ENCODE measurements at regions not wholly inside any gene's neighbourhood (a gene's known extent, or its start where the extent isn't known, plus 50 kb on each side); places are given as distances from the start of the nearest gene placed in this dataset.

DNA sequence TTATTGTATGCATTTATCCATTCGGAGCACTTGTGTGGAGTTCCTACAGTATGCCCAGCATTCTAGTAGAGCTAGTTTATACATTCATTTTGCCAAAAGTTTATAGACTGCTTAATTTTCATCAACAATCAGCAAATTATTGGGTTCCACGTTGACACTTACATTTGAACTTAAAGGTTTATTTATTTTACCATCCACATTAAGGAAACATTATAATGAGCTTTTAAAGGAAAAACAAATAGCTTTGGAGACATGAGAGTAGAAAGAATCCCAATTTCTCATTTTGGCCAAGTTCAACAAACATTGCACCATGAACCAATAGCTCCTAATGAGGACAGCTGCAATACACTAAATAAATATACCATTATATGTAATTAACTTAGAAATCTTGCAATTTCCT lies 501.2 kb upstream of the SMIM21 start:
- Histone ChIP-seq H3K9me3 (no peaks in the 10 kb centered on the region), H3K4me3 (no peak overlapping the region), H3K27ac (no peak overlapping the region), H3K36me3 (no peaks in the 10 kb centered on the region), H3K27me3 (replicated peaks; ENCODE audit: insufficient read depth) (peaks cover 3% of the 10 kb centered on the region), H3K4me1 (ENCODE audit: control insufficient read depth in 1 of 2, low read depth in 2 of 2) (peaks cover 0 to 2% of the 10 kb centered on the region in 2 donors)
- TF ChIP-seq, protein P1, sequence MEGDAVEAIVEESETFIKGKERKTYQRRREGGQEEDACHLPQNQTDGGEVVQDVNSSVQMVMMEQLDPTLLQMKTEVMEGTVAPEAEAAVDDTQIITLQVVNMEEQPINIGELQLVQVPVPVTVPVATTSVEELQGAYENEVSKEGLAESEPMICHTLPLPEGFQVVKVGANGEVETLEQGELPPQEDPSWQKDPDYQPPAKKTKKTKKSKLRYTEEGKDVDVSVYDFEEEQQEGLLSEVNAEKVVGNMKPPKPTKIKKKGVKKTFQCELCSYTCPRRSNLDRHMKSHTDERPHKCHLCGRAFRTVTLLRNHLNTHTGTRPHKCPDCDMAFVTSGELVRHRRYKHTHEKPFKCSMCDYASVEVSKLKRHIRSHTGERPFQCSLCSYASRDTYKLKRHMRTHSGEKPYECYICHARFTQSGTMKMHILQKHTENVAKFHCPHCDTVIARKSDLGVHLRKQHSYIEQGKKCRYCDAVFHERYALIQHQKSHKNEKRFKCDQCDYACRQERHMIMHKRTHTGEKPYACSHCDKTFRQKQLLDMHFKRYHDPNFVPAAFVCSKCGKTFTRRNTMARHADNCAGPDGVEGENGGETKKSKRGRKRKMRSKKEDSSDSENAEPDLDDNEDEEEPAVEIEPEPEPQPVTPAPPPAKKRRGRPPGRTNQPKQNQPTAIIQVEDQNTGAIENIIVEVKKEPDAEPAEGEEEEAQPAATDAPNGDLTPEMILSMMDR (IDR thresholded peaks at IDR 0.05), result no peak
- DNase-seq (ENCODE audit: low spot score) (no peak), ATAC-seq (ENCODE audit: insufficient number of reproducible peaks, low FRiP score, low read depth) (no peak)

DNA sequence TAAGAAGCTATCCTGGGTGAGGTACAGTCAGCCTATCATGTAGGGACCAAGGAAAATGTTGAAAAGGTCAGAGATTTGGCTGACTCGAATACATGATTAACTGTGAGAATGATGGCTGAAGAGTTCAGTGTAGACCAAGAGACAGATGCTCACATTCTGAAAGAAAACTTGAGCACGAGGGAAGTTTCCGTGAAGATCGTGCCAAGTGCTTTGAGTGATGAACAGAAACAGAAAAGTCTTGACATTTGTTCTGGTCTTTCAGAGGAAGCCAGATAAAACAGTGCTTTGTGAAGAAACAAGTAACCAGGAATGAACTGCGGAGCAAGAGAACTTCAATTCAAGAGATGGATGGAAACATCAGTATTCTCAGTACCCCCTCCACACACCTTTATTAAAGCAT lies 500.3 kb upstream of the SMIM21 start:
- ATAC-seq (ENCODE audit: insufficient number of reproducible peaks, low FRiP score, low read depth) (no peak), DNase-seq (ENCODE audit: low spot score) (no peak)
- Histone ChIP-seq H3K27ac (no peak overlapping the region), H3K27me3 (replicated peaks; ENCODE audit: insufficient read depth) (peaks cover 3% of the 10 kb centered on the region), H3K9me3 (no peaks in the 10 kb centered on the region), H3K36me3 (no peaks in the 10 kb centered on the region), H3K4me3 (no peak overlapping the region), H3K4me1 (ENCODE audit: control insufficient read depth in 1 of 2, low read depth in 2 of 2) (peaks cover 4 to 8% of the 10 kb centered on the region in 2 donors)
- TF ChIP-seq, protein P1 (IDR thresholded peaks at IDR 0.05), result no peak

- Histone ChIP-seq H3K27me3 (replicated peaks; ENCODE audit: insufficient read depth) (peaks cover 3% of the 10 kb centered on the region), H3K27ac (no peak overlapping the region), H3K9me3 (no peaks in the 10 kb centered on the region), H3K4me3 (no peak overlapping the region), H3K36me3 (no peaks in the 10 kb centered on the region), H3K4me1 (ENCODE audit: control insufficient read depth in 1 of 2, low read depth in 2 of 2) (peaks cover 8 to 10% of the 10 kb centered on the region in 2 donors)
- no peak for DNase-seq (ENCODE audit: low spot score)
- no peak for ATAC-seq (ENCODE audit: insufficient number of reproducible peaks, low FRiP score, low read depth)
- TF ChIP-seq, protein P1 (IDR thresholded peaks at IDR 0.05), result no peak
Measured at GRCh38 chr18:75926811-75927210, 499.3 kb upstream of the SMIM21 start.

- Histone ChIP-seq H3K27ac (no peak overlapping the region), H3K4me1 (ENCODE audit: control insufficient read depth in 1 of 2, low read depth in 2 of 2) (peaks cover 8 to 10% of the 10 kb centered on the region in 2 donors), H3K27me3 (replicated peaks; ENCODE audit: insufficient read depth) (peaks cover 3% of the 10 kb centered on the region), H3K36me3 (no peaks in the 10 kb centered on the region), H3K4me3 (no peak overlapping the region), H3K9me3 (no peaks in the 10 kb centered on the region)
- peak; percentile 64 for DNase-seq (ENCODE audit: low spot score)
- ATAC-seq (ENCODE audit: insufficient number of reproducible peaks, low FRiP score, low read depth), result peak; percentile 97
- TF ChIP-seq, protein P1 (IDR thresholded peaks at IDR 0.05), result no peak
Measured at GRCh38 chr18:75923169-75923568, 495.7 kb upstream of the SMIM21 start.

- no peak for DNase-seq (ENCODE audit: low spot score)
- Histone ChIP-seq H3K36me3 (no peaks in the 10 kb centered on the region), H3K4me1 (ENCODE audit: control insufficient read depth in 1 of 2, low read depth in 2 of 2) (peaks cover 0 to 10% of the 10 kb centered on the region in 2 donors), H3K9me3 (no peaks in the 10 kb centered on the region), H3K27me3 (replicated peaks; ENCODE audit: insufficient read depth) (no peaks in the 10 kb centered on the region), H3K4me3 (peak overlapping the region; percentile 70), H3K27ac (no peak overlapping the region)
- no peak for ATAC-seq (ENCODE audit: insufficient number of reproducible peaks, low FRiP score, low read depth)
- TF ChIP-seq, protein P1 (IDR thresholded peaks at IDR 0.05), result no peak
Measured at GRCh38 chr18:75916624-75916982, 489.1 kb upstream of the SMIM21 start.

All from thoracic aorta (tissue), 2 donors.